ENCODE measurements at regions not wholly inside any gene's neighbourhood (a gene's known extent, or its start where the extent isn't known, plus 50 kb on each side); places are given as distances from the start of the nearest gene placed in this dataset.

- TF ChIP-seq CTCF (IDR thresholded peaks at IDR 0.05), result no peak
- TF ChIP-seq POLR2A (IDR thresholded peaks at IDR 0.05), result no peak
Measured at GRCh38 chr15:88383354-88383753, 83.8 kb downstream of the MRPL46 start.
